ENCODE measurements at regions not wholly inside any gene's neighbourhood (a gene's known extent, or its start where the extent isn't known, plus 50 kb on each side); places are given as distances from the start of the nearest gene placed in this dataset.

GRCh38 chr9:135295551-135296300 is 183.9 kb upstream of the PPP1R26 start:
- Histone ChIP-seq H4K20me1 (ENCODE audit: insufficient read depth) (no peaks in the 10 kb centered on the region), H3K4me1 (ENCODE audit: low read depth, poor library complexity, severe bottlenecking) (no peaks in the 10 kb centered on the region), H3K4me3 (IDR thresholded peaks at IDR 0.05; ENCODE audit: insufficient read depth, low read depth, low read length) (no peak overlapping the region), H3K27me3 (ENCODE audit: insufficient read depth, low read depth) (peaks cover 42% of the 10 kb centered on the region; the same call in 1 of the 2 replicates), H2AFZ (ENCODE audit: low read depth) (no peak overlapping the region), H3K36me3 (ENCODE audit: insufficient read depth) (no peaks in the 10 kb centered on the region), H3K27ac (no peak overlapping the region), H3K9ac (no peak overlapping the region), H3K79me2 (ENCODE audit: insufficient read depth, low read depth) (no peaks in the 10 kb centered on the region), H3K4me2 (no peak overlapping the region)
- no peak for TF ChIP-seq CTCF (conservative IDR thresholded peaks at IDR 0.05; ENCODE audit: low read depth, low read length)

GRCh38 chr9:135296735-135297455 is 182.7 kb upstream of the PPP1R26 start:
- H4K20me1 ChIP-seq (ENCODE audit: insufficient read depth), result no peaks in the 10 kb centered on the region
- no peak overlapping the region for H3K9ac ChIP-seq
- H3K27ac ChIP-seq, result no peak overlapping the region
- H3K4me3 ChIP-seq (IDR thresholded peaks at IDR 0.05; ENCODE audit: insufficient read depth, low read depth, low read length), result no peak overlapping the region
- no peaks in the 10 kb centered on the region for H3K79me2 ChIP-seq (ENCODE audit: insufficient read depth, low read depth)
- no peak for TF ChIP-seq CTCF (conservative IDR thresholded peaks at IDR 0.05; ENCODE audit: low read depth, low read length)
- H2AFZ ChIP-seq (ENCODE audit: low read depth), result no peak overlapping the region
- peaks cover 34% of the 10 kb centered on the region; the same call in 1 of the 2 replicates for H3K27me3 ChIP-seq (ENCODE audit: insufficient read depth, low read depth)
- no peak overlapping the region for H3K4me2 ChIP-seq
- no peaks in the 10 kb centered on the region for H3K36me3 ChIP-seq (ENCODE audit: insufficient read depth)
- no peaks in the 10 kb centered on the region for H3K4me1 ChIP-seq (ENCODE audit: low read depth, poor library complexity, severe bottlenecking)

DNA sequence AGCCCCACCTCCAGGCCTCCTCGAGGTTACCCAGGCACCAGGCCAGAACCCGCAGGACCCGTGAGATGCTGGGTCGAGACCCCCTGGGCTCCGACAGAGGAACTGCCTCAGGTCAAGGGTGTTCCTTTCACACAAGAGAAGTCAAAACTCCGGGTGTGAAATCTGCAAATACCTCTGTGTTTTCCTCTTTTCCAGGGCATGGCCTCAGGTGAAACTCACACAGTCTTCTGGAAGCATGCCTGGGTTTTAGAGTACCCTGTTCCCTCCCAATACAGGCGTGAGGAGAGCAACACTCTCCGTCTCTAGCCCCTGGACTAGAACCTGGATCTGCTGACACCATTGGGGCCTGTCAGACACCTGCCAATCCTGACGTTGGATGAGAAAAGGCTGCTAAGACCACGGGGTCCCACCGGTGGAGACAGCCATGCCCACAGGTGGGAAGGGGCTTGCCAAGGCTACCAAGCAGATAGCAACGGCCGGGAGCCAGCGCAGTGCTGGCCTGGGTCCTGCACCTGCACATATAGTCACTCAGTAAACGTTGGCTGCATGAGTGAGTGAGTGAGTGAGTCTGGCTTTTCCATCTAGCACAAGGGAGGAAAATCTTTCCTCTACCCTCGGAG is 182.0 kb upstream of the PPP1R26 start:
- Histone ChIP-seq H3K27me3 (ENCODE audit: insufficient read depth, low read depth) (peaks cover 36% of the 10 kb centered on the region; the same call in 1 of the 2 replicates), H3K9ac (no peak overlapping the region), H3K79me2 (ENCODE audit: insufficient read depth, low read depth) (no peaks in the 10 kb centered on the region), H4K20me1 (ENCODE audit: insufficient read depth) (no peaks in the 10 kb centered on the region), H2AFZ (ENCODE audit: low read depth) (no peak overlapping the region), H3K4me1 (ENCODE audit: low read depth, poor library complexity, severe bottlenecking) (no peaks in the 10 kb centered on the region), H3K4me2 (no peak overlapping the region), H3K27ac (no peak overlapping the region), H3K4me3 (IDR thresholded peaks at IDR 0.05; ENCODE audit: insufficient read depth, low read depth, low read length) (no peak overlapping the region), H3K36me3 (ENCODE audit: insufficient read depth) (no peaks in the 10 kb centered on the region)
- no peak for TF ChIP-seq CTCF (conservative IDR thresholded peaks at IDR 0.05; ENCODE audit: low read depth, low read length)

GRCh38 chr9:135299239-135299590 is 180.4 kb upstream of the PPP1R26 start:
- Histone ChIP-seq H3K9ac (no peak overlapping the region), H3K27ac (no peak overlapping the region), H3K27me3 (ENCODE audit: insufficient read depth, low read depth) (peaks cover 28% of the 10 kb centered on the region; the same call in 1 of the 2 replicates), H4K20me1 (ENCODE audit: insufficient read depth) (no peaks in the 10 kb centered on the region), H3K4me1 (ENCODE audit: low read depth, poor library complexity, severe bottlenecking) (no peaks in the 10 kb centered on the region), H2AFZ (ENCODE audit: low read depth) (no peak overlapping the region), H3K4me3 (IDR thresholded peaks at IDR 0.05; ENCODE audit: insufficient read depth, low read depth, low read length) (no peak overlapping the region), H3K36me3 (ENCODE audit: insufficient read depth) (no peaks in the 10 kb centered on the region), H3K79me2 (ENCODE audit: insufficient read depth, low read depth) (no peaks in the 10 kb centered on the region), H3K4me2 (no peak overlapping the region)
- no peak for TF ChIP-seq CTCF (conservative IDR thresholded peaks at IDR 0.05; ENCODE audit: low read depth, low read length)
